HUES64 (cell line): ENCODE measurements at regions not wholly inside any gene's neighbourhood (a gene's known extent, or its start where the extent isn't known, plus 50 kb on each side); places are given as distances from the start of the nearest gene placed in this dataset.
"Not testable (repeated sequence)": the region's sequence is repeated elsewhere in the genome, so short reads cannot be mapped to it uniquely, and the experiment has no call there.

ENCODE experiments used
- H3K27ac ChIP-seq: 2 replicates; pipeline ENCODE4 v1.7.0; 2013; ENCODE audit warnings: low read depth, low read length, inconsistent platforms
- H3K27me3 ChIP-seq: 2 replicates; pipeline ENCODE4 v1.6.1; 2013; ENCODE audit warnings: mild to moderate bottlenecking, low read length; ENCODE audit not compliant: insufficient read depth
- H3K36me3 ChIP-seq: 2 replicates; pipeline ENCODE4 v1.6.1; 2013; ENCODE audit warnings: mild to moderate bottlenecking, low read length; ENCODE audit not compliant: insufficient read depth
- H3K4me1 ChIP-seq: 2 replicates; pipeline ENCODE4 v1.6.1; 2013; ENCODE audit warnings: mild to moderate bottlenecking, low read length, moderate library complexity; ENCODE audit not compliant: insufficient read depth
- H3K4me3 ChIP-seq: 2 replicates; pipeline ENCODE4 v1.5.1; 2013; ENCODE audit warnings: mild to moderate bottlenecking, low read length, moderate library complexity
- H3K9ac ChIP-seq: 2 replicates; pipeline ENCODE4 v1.6.1; 2013; ENCODE audit warnings: mild to moderate bottlenecking, low read depth, low read length
- H3K9me3 ChIP-seq: 2 replicates; pipeline ENCODE4 v1.6.1; 2013; ENCODE audit warnings: low read depth, low read length; ENCODE audit not compliant: insufficient read depth
- WGBS: fragments of 150-250, 120-280 bp; methylation state at CpG from one replicate; pipeline ENCODE4 v1.1.7; 2013; ENCODE audit warnings: missing lambda C conversion rate; 5-methylcytosine and 5-hydroxymethylcytosine counted together

DNA sequence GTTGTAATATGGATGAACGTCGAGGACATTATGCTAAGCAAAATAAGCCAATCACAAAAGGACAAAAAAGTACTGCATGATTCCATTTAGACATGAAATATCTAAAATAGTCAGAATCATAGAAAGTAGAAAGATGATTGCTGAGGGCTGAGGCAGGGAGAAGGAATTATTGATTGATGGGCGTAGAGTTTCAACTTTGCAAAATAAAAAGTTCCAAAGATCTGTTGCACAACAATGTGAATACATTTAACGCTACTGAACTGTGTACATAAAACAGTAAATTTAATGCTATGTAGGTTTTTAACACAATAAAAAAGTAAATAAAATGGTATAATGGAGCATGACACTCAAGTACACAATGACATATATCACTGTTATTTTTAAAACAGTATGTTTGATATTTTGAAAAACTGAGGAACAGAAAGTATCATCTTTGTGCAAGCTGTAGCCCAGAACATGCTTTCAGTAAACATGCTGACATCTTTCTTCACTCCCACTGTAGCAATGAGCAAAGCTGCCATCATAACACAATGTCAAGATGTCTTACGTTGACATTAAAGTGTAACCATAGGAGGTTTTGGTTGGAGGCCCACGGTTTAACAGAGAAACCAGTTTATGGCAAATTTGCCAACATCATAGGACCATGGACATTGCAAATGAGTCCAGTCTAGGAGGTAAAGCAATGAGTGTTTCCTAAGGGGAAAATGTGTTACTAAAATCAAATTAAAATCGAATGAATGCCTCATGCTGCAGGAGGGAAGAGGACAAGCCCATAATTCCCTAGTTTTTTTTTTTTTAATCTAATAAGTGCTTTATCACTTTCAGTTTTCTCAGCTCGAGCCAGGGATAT lies 125.8 kb upstream of the SGCD start:
- peaks cover 11% of the 10 kb centered on the region; the same call in 1 of the 2 replicates for H3K4me1 ChIP-seq
- H3K9ac ChIP-seq, result no peak overlapping the region
- no peak overlapping the region for H3K27ac ChIP-seq
- no peaks in the 10 kb centered on the region for H3K9me3 ChIP-seq
- H3K36me3 ChIP-seq, result no peaks in the 10 kb centered on the region
- 92% methylated on average over 7 of the region's 8 CpGs for WGBS
- H3K4me3 ChIP-seq, result no peak overlapping the region
- no peaks in the 10 kb centered on the region for H3K27me3 ChIP-seq

GRCh38 chr5:156201788-156202403 lies 125.1 kb upstream of the SGCD start:
- Histone ChIP-seq H3K9ac (no peak overlapping the region), H3K27ac (no peak overlapping the region; the same call in 1 of the 2 replicates), H3K27me3 (no peaks in the 10 kb centered on the region), H3K4me3 (no peak overlapping the region), H3K9me3 (no peaks in the 10 kb centered on the region), H3K4me1 (peaks cover 11% of the 10 kb centered on the region; the same call in 1 of the 2 replicates), H3K36me3 (no peaks in the 10 kb centered on the region)
- WGBS, result 0% methylated on average over 1 of the region's 3 CpGs

DNA sequence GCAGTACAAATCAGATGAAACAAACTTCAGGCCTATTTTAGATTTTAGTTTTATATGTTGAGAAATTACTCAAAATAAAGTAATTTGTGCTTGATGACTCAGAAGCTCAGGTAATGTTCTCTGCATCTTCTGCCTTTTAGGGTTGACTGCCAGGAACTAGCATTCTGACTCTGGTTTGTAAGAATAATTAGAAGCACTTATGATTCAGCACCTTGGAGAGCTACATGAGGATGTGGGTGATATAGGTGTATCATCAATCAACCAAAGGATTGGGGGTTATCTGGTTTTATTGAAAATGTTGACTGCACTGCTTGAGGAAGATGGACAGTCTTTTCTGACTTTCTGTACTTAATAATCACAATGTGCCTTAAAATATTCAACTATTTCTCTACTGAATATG lies 118.7 kb upstream of the SGCD start:
- no peaks in the 10 kb centered on the region for H3K27me3 ChIP-seq
- H3K9me3 ChIP-seq, result no peaks in the 10 kb centered on the region
- H3K9ac ChIP-seq, result no peak overlapping the region

GRCh38 chr5:156218367-156219158 lies 108.4 kb upstream of the SGCD start:
- H3K36me3 ChIP-seq, result no peaks in the 10 kb centered on the region
- WGBS, result 98% methylated on average over 2 of the region's 2 CpGs
- H3K9ac ChIP-seq, result no peak overlapping the region
- H3K27ac ChIP-seq, result no peak overlapping the region
- no peaks in the 10 kb centered on the region for H3K4me1 ChIP-seq
- no peaks in the 10 kb centered on the region for H3K9me3 ChIP-seq
- H3K4me3 ChIP-seq, result no peak overlapping the region
- H3K27me3 ChIP-seq, result no peaks in the 10 kb centered on the region

More for the DNA sequence above, 118.7 kb upstream of the SGCD start:
- Histone ChIP-seq H3K4me3 (no peak overlapping the region), H3K4me1 (no peaks in the 10 kb centered on the region), H3K27ac (no peak overlapping the region), H3K36me3 (no peaks in the 10 kb centered on the region)

- no peak overlapping the region for H3K9ac ChIP-seq
- no peak overlapping the region for H3K27ac ChIP-seq
- no peaks in the 10 kb centered on the region for H3K27me3 ChIP-seq
- no peaks in the 10 kb centered on the region for H3K36me3 ChIP-seq
- no peaks in the 10 kb centered on the region for H3K4me1 ChIP-seq
- 88% methylated on average over 3 of the region's 3 CpGs for WGBS
- no peaks in the 10 kb centered on the region for H3K9me3 ChIP-seq
- H3K4me3 ChIP-seq, result no peak overlapping the region
Measured at GRCh38 chr5:156219483-156220005, 107.4 kb upstream of the SGCD start.

GRCh38 chr5:156221816-156222215 lies 105.1 kb upstream of the SGCD start:
- WGBS, result 79% methylated on average over 2 of the region's 2 CpGs

DNA sequence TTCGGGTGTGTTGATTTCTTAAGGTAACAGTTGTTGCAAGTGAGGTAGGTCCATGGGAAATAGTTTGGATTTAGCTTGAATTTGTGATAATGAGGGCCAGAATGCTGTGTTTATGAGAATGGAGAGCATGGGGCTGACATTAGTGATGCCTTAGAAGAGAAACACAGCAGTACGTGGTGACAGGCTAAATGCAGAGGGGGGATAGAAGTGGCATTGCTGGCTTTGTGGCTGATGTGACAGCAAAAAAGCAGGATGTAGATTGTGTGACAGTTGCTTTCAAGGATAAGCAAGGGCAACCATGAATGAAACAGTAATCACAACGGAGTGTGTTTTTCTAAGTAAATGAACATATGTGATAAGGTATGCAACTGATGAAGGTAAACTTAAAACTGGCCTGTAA lies 103.4 kb upstream of the SGCD start:
- no peak overlapping the region for H3K9ac ChIP-seq
- no peaks in the 10 kb centered on the region for H3K36me3 ChIP-seq
- H3K9me3 ChIP-seq, result no peaks in the 10 kb centered on the region
- 90% methylated on average over 3 of the region's 3 CpGs for WGBS
- no peaks in the 10 kb centered on the region for H3K27me3 ChIP-seq
- H3K27ac ChIP-seq, result no peak overlapping the region
- H3K4me3 ChIP-seq, result no peak overlapping the region
- H3K4me1 ChIP-seq, result no peaks in the 10 kb centered on the region

More at GRCh38 chr5:156221816-156222215, 105.1 kb upstream of the SGCD start:
- Histone ChIP-seq H3K27ac (no peak overlapping the region), H3K36me3 (no peaks in the 10 kb centered on the region), H3K4me1 (no peaks in the 10 kb centered on the region), H3K9me3 (no peaks in the 10 kb centered on the region), H3K27me3 (no peaks in the 10 kb centered on the region), H3K9ac (no peak overlapping the region), H3K4me3 (no peak overlapping the region)

DNA sequence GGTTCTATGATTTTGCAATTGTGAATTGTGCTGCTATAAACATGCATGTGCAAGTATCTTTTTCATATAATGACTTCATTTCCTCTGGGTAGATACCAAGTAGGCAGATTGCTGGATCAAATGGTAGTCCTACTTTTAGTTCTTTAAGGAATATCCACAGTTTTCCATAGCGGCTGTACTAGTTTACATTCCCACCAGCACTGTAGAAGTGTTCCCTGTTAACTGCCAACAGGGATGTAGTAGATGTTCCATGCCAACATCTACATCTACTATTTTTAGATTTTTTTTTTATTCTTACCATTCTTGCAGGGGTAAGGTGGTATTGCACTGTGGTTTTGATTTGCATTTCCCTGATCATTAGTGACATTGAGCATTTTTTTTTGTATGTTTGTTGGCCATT lies 100.5 kb upstream of the SGCD start:
- H3K27me3 ChIP-seq, H3K36me3 ChIP-seq, H3K4me1 ChIP-seq, H3K9ac ChIP-seq, H3K4me3 ChIP-seq, H3K9me3 ChIP-seq, H3K27ac ChIP-seq: not testable (repeated sequence)
- 90% methylated on average over 1 of the region's 1 CpG for WGBS

GRCh38 chr5:156230887-156231286 lies 96.1 kb upstream of the SGCD start:
- H3K4me3 ChIP-seq, result no peak overlapping the region
- WGBS, result 96% methylated on average over 3 of the region's 4 CpGs
- H3K27ac ChIP-seq, result no peak overlapping the region
- no peaks in the 10 kb centered on the region for H3K27me3 ChIP-seq
- no peaks in the 10 kb centered on the region for H3K9me3 ChIP-seq
- H3K9ac ChIP-seq, result no peak overlapping the region
- H3K4me1 ChIP-seq, result no peaks in the 10 kb centered on the region
- no peaks in the 10 kb centered on the region for H3K36me3 ChIP-seq

DNA sequence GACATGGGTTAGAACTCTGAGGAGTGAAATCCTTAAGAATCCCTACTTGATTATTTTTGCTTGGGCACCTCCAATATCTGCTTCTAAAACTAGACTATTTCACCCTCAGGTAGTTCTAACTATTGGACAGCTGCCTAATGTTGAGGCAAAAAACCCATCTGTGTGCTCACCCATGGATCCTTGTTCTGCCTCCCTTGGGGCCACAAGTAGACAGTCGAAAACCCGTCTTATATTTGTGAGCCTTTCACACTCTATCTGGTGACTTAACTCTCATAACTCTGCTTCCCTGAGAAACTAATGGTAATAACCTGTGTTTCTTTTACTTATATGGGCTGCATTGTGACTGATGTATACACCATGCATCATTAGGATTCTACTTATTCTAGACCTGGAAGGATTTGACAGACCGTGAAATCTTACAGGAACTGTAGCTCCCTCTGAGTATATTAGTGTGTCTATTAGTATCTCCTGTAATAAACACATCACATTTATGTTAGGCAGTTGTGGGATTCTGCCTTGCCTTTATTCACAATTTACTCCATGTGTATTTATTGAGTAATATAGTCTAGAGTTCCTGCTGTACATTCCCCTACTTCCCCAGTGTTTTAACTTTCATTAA lies 94.6 kb upstream of the SGCD start:
- WGBS, result 100% methylated on average over 2 of the region's 3 CpGs
- no peak overlapping the region for H3K9ac ChIP-seq
- no peak overlapping the region for H3K27ac ChIP-seq
- no peaks in the 10 kb centered on the region for H3K9me3 ChIP-seq
- H3K4me3 ChIP-seq, result no peak overlapping the region
- H3K36me3 ChIP-seq, result no peaks in the 10 kb centered on the region
- H3K4me1 ChIP-seq, result no peaks in the 10 kb centered on the region
- H3K27me3 ChIP-seq, result no peaks in the 10 kb centered on the region
